PC-3 (cell line): ENCODE measurements at regions not wholly inside any gene's neighbourhood (a gene's known extent, or its start where the extent isn't known, plus 50 kb on each side); places are given as distances from the start of the nearest gene placed in this dataset.
"Not testable (repeated sequence)": the region's sequence is repeated elsewhere in the genome, so short reads cannot be mapped to it uniquely, and the experiment has no call there.

Source experiments
- ATAC-seq: fragments of 200-7000 bp; cut with Tn5 transposase; 2 replicates; pipeline ENCODE4 v1.9.1; 2020; ENCODE audit warnings: mild to moderate bottlenecking, moderate library complexity
- BruUV-seq: library from RNA; stranded (reverse); fragments of 400-500 nt; replicated peaks from 2 replicates; lab custom pipeline; 2021; lab: Mats Ljungman, UMichigan
- CTCF ChIA-PET: fragments of 300-600 bp; sonication (Branson Sonifier 250); formaldehyde crosslinking; loops from one replicate; lab custom pipeline; 2022; ENCODE audit warnings: antibody characterized with exemption; lab: Charles Lee
- POLR2A ChIA-PET: fragments of 300-600 bp; sonication (Branson Sonifier 250); formaldehyde crosslinking; loops from one replicate; lab custom pipeline; 2022; ENCODE audit warnings: antibody characterized with exemption; ENCODE audit not compliant: unreplicated experiment; lab: Charles Lee
- DNase-seq: peaks from one replicate; pipeline ENCODE4 v3.0.0-alpha.2; 2015
- H2AFZ ChIP-seq: fragments of 300-600 bp; sonication (generic); 2 replicates; pipeline ENCODE4 v1.6.0; 2016; ENCODE audit warnings: antibody characterized with exemption, low read length
- H3F3A ChIP-seq: fragments of 300-600 bp; sonication (generic); one replicate; pipeline ENCODE4 v1.6.0; 2017; ENCODE audit warnings: antibody characterized with exemption, low read length, control low read depth, mild to moderate bottlenecking; ENCODE audit not compliant: unreplicated experiment
- H3K27ac ChIP-seq: fragments of 300-600 bp; sonication (generic); 2 replicates; pipeline ENCODE4 v1.5.1; 2016; ENCODE audit warnings: mild to moderate bottlenecking, low read length
- H3K27me3 ChIP-seq: fragments of 300-600 bp; sonication (generic); 2 replicates; pipeline ENCODE4 v1.6.1; 2016; ENCODE audit warnings: low read length, mixed read lengths
- H3K36me3 ChIP-seq: fragments of 300-600 bp; sonication (generic); 2 replicates; pipeline ENCODE4 v1.6.1; 2016; ENCODE audit warnings: low read depth, mixed run types, low read length, mixed read lengths
- H3K4me1 ChIP-seq: fragments of 300-600 bp; sonication (generic); 2 replicates; pipeline ENCODE4 v1.5.1; 2016; ENCODE audit warnings: low read length; ENCODE audit not compliant: insufficient read depth
- H3K4me2 ChIP-seq: fragments of 300-600 bp; sonication (generic); 2 replicates; pipeline ENCODE4 v1.6.0; 2016; ENCODE audit warnings: low read length
- H3K4me3 ChIP-seq: fragments of 300-600 bp; sonication (generic); 2 replicates; pipeline ENCODE4 v1.5.1; 2016; ENCODE audit warnings: mild to moderate bottlenecking, low read length, mixed read lengths
- H3K79me2 ChIP-seq: fragments of 300-600 bp; sonication (generic); 2 replicates; pipeline ENCODE4 v1.6.1; 2017; ENCODE audit warnings: low read length, mixed read lengths
- H3K9ac ChIP-seq: fragments of 300-600 bp; sonication (generic); 2 replicates; pipeline ENCODE4 v1.6.0; 2016; ENCODE audit warnings: mild to moderate bottlenecking, low read length
- H3K9me2 ChIP-seq: fragments of 300-600 bp; sonication (generic); replicated peaks from 2 replicates; pipeline ENCODE4 v1.6.1; 2016; ENCODE audit warnings: mixed run types, low read length, mixed read lengths
- H3K9me3 ChIP-seq: fragments of 300-600 bp; sonication (generic); 2 replicates; pipeline ENCODE4 v1.6.1; 2016; ENCODE audit warnings: low read length, mixed read lengths
- H4K20me1 ChIP-seq: fragments of 300-600 bp; sonication (generic); 2 replicates; pipeline ENCODE4 v1.6.1; 2016; ENCODE audit warnings: low read length, mixed read lengths
- intact Hi-C: fragments of 100-400 bp; cut with micrococcal nuclease; formaldehyde crosslinking; loops from 2 replicates; pipeline ENCODE4 v1.9.0; 2023

DNA sequence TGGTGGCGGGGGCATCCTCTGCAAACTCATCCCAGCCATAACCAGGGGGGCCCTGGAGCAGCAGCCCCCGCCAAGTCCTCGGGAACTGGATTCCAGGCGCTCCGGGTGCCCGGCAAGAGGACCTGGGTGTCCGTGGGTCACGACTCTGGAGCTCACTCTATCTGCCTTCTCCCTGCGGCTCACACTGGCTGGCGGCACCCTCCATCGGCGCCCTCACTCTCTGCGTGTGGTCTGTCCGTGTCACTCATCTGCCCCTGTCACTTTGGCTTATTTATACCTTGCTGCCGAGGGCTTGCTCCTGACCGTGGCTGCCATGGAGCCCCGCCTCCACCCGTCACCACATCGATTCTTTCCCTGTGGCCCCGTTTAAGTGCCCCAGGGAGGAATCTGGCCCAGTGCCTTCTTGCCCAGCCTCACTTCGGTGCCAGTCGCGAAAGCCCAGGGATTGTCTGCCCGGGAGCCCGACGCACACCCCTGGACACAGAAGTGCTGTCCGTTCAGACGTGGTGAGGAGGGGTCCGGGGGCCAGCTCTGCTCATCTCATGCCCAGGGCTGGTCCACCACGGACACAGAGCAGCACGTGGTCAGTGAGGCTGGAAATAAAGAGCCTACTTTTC, 115.7 kb upstream of the ZNF469 start:
- H3K79me2 ChIP-seq, BruUV-seq, H3F3A ChIP-seq, H3K4me2 ChIP-seq, intact Hi-C loops, H3K27ac ChIP-seq, H3K9ac ChIP-seq, H3K9me3 ChIP-seq, POLR2A ChIA-PET, H3K9me2 ChIP-seq, H3K4me3 ChIP-seq, H3K36me3 ChIP-seq, ATAC-seq, CTCF ChIA-PET, H4K20me1 ChIP-seq, H3K27me3 ChIP-seq, H2AFZ ChIP-seq, DNase-seq: not testable (repeated sequence)
- peaks cover 14% of the 10 kb centered on the region for H3K4me1 ChIP-seq

DNA sequence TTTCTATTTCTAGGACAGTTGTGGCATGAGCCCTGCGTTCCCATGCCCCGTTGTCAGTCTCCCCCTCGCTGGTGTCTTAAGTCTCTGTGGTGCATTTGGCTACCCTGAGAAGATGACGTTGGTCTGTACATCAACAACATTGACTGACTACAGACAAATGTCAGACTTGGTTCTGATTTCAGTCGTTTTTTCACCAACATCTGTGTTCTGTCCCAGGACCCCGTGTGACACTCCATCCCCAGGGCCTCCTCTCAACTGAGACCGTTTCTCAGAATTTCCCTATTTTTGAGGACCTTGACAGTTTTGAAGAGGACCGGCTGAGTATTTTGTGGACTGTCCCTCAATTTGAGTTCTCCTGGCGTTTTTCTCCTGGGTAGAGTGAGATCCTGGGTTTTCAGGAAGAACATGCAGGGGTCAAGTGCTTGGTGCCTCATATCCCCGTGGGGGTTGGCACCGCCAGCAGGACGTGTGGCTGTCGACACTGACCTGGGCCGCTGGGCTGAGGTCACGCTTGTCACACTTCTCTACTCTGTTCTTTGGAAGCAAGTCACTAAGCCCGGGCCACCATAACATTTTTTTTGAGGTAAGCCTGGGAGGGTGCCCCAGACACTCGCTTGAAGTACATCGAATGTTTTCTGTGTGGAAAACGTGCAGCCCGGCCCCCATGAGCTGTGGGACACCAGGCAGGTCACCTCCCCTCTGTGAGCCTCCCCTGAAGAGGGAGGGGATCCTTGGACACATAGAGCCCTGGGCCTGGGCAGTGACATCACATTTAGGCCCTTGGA, 114.4 kb upstream of the ZNF469 start:
- peaks cover 14% of the 10 kb centered on the region for H3K4me1 ChIP-seq
- ATAC-seq, H3K9ac ChIP-seq, H3K79me2 ChIP-seq, CTCF ChIA-PET, intact Hi-C loops, H3K27me3 ChIP-seq, DNase-seq, BruUV-seq, H4K20me1 ChIP-seq, H3K4me3 ChIP-seq, H2AFZ ChIP-seq, H3K36me3 ChIP-seq, H3K4me2 ChIP-seq, H3K9me3 ChIP-seq, H3K27ac ChIP-seq, H3K9me2 ChIP-seq, H3F3A ChIP-seq, POLR2A ChIA-PET: not testable (repeated sequence)

DNA sequence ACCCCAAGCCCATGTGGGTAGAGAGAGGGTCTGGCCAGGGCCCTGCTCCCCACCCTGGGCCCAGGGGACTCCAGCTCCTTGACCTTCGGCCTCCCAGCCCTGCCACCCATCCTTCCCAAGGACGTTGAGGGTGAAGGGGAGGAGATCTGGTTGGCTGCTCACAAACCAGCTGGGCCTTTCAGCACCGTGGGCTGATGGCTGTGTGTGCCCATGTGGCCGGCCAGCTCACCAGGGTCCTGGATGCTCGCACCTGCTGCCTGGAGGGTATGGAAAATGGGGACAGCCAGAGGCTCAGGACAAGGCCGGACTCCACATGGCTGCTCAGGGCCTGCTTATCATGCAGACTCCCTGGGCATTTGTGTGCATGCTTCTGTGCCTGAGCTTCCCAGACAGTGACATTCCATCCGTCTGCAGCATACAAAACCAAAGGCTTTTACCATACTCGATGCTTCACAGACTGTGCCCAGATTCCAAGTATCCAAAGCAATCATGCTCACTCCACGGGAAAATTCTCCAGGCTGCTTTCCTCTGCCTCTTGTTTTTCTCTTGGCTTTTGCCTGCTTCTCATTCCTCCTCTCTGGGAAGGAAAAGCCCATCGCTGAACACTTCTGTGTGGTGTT, 112.5 kb upstream of the ZNF469 start:
- H3F3A ChIP-seq, H3K27me3 ChIP-seq, H3K4me3 ChIP-seq, DNase-seq, H3K9me3 ChIP-seq, intact Hi-C loops, H3K9me2 ChIP-seq, H3K36me3 ChIP-seq, H4K20me1 ChIP-seq, H3K27ac ChIP-seq, H3K79me2 ChIP-seq, ATAC-seq, CTCF ChIA-PET, H3K4me1 ChIP-seq, H2AFZ ChIP-seq, H3K9ac ChIP-seq, H3K4me2 ChIP-seq, BruUV-seq, POLR2A ChIA-PET: not testable (repeated sequence)

DNA sequence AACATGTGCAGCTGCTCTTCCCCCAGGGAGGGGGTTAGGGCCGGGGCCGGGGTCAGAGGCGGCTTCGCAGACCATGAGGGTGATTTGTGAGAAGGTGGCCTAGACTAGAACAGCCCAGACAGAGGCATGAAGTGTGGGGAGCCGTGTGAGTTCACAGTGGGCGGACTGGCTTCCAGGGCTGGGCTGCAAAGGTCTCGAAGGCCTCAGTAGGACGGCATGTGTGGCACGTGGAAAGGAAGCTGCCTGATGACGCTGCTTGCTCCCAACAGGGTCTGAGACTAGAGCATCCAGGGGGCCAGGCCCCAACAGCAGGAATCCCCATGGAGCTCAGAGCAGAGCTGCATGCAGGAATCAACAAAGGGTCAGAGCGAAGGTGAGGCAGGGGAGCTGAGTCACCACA, 111.5 kb upstream of the ZNF469 start:
- H3K4me2 ChIP-seq, H3F3A ChIP-seq, H3K4me1 ChIP-seq, H3K4me3 ChIP-seq, intact Hi-C loops, CTCF ChIA-PET, POLR2A ChIA-PET, H3K27ac ChIP-seq, H4K20me1 ChIP-seq, BruUV-seq, H3K9me2 ChIP-seq, H3K27me3 ChIP-seq, DNase-seq, H3K36me3 ChIP-seq, H3K9me3 ChIP-seq, H3K79me2 ChIP-seq, ATAC-seq, H3K9ac ChIP-seq, H2AFZ ChIP-seq: not testable (repeated sequence)

DNA sequence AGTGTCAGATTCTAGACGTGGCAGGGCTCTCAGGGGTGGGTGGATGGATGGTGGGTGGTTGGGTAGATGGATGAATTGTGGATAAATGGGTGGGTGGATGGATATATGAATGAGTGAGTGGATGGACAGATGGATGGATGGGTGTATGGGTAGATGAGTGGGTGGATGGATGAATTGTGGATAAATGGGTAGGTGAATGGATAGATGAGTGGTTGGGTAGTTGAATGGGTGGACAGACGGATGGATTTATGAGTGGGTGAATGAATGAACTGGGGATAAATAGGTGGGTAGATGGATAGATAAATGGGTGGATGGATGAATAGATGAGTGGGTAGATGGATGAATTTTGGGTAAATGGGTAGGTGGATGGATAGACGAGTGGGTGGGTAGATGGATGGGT, 111.0 kb upstream of the ZNF469 start:
- H3K36me3 ChIP-seq, CTCF ChIA-PET, H3K27ac ChIP-seq, BruUV-seq, DNase-seq, H3K4me3 ChIP-seq, intact Hi-C loops, H3K4me1 ChIP-seq, H2AFZ ChIP-seq, H3K9ac ChIP-seq, H3K4me2 ChIP-seq, H3K27me3 ChIP-seq, POLR2A ChIA-PET, ATAC-seq, H3K9me3 ChIP-seq, H3F3A ChIP-seq, H3K79me2 ChIP-seq, H3K9me2 ChIP-seq, H4K20me1 ChIP-seq: not testable (repeated sequence)

DNA sequence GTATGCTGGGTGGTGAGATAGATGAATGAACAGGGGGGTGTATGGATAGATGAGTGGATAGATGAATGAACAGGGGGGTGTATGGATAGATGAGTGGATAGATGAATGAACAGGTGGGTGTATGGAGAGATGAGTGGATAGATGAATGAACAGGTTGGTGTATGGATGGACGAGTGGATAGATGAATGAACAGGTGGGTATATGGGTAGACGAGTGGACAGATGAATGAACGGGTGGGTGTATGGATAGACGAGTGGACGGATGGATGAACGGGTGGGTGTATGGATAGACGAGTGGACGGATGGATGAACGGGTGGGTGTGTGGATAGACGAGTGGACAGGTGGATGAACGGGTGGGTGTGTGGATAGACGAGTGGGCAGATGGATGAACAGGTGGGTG, 110.3 kb upstream of the ZNF469 start:
- H3K4me1 ChIP-seq, BruUV-seq, ATAC-seq, CTCF ChIA-PET, POLR2A ChIA-PET, H3K4me2 ChIP-seq, H3K79me2 ChIP-seq, H3K36me3 ChIP-seq, H3K9ac ChIP-seq, H4K20me1 ChIP-seq, DNase-seq, H3K9me3 ChIP-seq, H3K27ac ChIP-seq, H3F3A ChIP-seq, intact Hi-C loops, H3K9me2 ChIP-seq, H3K27me3 ChIP-seq, H2AFZ ChIP-seq, H3K4me3 ChIP-seq: not testable (repeated sequence)
